Lung microvascular endothelial cell (primary cell): ENCODE measurements at regions not wholly inside any gene's neighbourhood (a gene's known extent, or its start where the extent isn't known, plus 50 kb on each side); places are given as distances from the start of the nearest gene placed in this dataset.
"Not testable (repeated sequence)": the region's sequence is repeated elsewhere in the genome, so short reads cannot be mapped to it uniquely, and the experiment has no call there.

Experiments
- DNase-seq, 2 donors: peaks; one replicate each; pipeline versions ENCODE4 v3.0.0 to v3.0.0-alpha.2; 2010; ENCODE audit warnings: low read depth in 2 of 2

GRCh38 chr7:136260591-136260990 lies 283.4 kb upstream of the MTPN start:
- not testable (repeated sequence) for DNase-seq

DNA sequence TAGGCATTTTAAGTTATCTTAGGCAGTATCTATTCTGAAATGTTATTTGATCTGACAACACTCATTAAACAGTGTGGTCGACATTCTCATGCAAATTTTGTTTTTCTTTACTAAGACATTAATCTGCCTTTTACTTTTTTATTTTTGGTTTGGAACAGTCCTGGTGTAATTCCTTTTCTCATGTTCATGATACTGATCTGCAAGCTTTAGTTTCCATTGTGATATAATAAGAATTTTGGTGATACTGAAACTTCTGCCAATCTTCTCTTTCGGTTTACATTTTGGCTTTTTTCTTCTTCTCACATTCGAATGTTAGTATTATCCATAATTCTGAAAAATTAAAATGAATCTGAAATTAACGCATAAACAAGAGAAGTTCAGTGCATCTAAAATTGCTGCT lies 281.9 kb upstream of the MTPN start:
- DNase-seq, result no peak

GRCh38 chr7:136256491-136256890 lies 279.3 kb upstream of the MTPN start:
- no peak for DNase-seq

GRCh38 chr7:136254148-136254547 lies 277.0 kb upstream of the MTPN start:
- no peak for DNase-seq

- no peak for DNase-seq
Measured at GRCh38 chr7:136251826-136252225, 274.7 kb upstream of the MTPN start.

DNA sequence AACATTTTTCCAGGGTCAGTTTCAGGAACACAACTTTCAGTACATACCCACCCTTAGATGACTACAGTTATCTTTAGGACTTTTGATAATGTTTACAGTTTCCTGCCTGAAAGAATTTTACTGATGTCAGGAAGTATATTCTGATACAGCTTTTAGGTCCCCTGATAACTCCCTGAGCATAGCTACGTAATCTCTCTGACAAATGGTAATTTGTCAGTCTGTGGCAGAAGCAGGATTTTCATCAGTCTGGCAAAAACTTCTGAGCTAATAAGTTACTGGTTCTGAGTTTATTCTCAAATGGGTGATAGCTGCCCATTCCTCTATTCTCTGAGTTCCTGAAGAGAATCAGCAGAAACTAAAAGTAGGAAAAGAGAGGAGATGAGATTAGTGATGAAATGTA lies 270.1 kb upstream of the MTPN start:
- no peak for DNase-seq

DNA sequence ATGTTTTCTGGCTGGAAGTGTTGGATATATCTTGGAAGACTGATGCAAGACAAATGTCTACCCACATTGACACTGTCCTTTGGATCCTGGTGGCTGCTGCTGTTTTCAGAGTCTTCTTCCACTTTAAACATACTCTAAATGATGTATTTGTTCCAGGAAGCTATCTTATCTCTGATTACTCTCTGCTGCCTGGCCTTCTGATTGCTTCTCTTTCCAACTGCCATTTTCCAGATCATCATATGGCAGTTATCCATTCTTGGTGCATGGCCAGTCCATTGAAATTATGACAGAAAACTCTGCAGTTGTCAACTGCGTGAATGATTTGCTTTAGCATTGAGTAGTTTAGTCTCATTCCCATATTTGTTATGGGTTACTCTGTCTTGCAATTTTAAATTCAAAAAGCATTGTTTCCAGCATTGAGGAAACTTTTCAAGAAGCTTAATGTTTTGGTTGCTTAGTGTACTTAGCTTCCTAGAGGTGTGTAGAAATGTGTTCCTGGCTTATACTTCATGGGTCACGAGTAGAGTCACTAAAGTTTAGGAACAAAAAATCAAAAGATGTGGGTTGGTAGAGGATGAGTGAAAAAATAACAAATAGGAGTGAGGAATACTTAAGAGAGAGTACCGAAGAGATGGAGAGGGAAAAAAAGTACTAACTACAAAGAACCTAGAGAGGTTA lies 268.3 kb upstream of the MTPN start:
- DNase-seq, result no peak

DNA sequence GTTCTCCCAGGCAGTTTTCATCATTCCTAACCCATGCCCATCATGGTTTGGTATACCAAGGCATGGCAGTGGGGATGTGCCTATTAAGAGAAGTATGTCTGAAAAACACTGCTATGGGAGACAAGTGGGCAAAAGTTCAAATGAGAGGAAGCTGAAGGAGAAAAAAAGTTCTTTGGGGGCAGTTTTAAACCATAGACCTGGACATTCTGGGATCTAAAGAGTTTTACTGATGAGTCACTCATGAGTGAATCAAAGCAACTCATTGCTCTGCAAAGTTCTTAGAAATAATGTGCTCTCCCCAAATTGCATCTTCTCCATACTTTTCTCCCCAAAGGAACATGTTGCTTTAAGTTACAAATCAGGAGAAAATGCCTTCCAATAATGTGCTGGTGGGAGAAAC lies 256.9 kb upstream of the MTPN start:
- no peak for DNase-seq

DNA sequence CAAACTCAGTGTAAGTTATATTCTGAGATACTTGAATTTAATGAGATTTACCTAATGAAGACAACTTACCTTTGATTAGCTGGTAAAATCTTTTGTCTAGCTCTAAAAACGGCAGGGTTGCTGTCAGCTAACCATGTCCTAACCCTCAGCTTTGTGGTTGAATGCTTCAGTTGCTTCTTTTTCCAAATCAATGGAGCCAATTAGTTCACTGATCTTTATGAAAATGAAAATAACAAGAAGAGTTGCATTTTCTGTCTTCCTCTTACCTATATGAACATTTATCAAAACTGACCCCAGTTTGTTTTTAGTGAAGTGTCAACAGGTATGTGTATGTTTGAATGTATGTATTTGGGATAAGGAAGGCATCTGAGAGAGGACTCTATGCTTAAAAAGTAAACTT lies 253.1 kb upstream of the MTPN start:
- no peak for DNase-seq

- no peak for DNase-seq
Measured at GRCh38 chr7:136229790-136230189, 252.6 kb upstream of the MTPN start.

DNA sequence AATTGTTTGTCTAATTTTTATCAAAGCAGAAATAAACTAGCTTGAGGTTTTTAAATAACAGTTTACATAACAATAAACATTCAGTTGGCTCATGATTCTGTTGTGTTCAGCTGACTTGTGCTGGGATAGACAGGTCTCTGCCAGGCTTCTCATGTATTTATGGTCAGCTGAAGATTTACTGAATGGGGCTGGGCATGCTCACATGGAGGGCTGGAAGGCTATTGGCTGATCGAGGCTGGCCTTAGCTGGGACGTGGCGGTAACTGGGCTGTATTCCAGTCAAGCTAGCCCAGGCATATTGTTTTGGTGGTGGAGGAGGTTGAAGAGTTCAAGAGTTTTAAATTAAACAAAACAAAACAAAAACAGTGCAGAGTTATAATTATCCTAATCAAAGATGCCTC lies 251.0 kb upstream of the MTPN start:
- no peak for DNase-seq

- no peak for DNase-seq
Measured at GRCh38 chr7:136214356-136214755, 237.2 kb upstream of the MTPN start.

DNA sequence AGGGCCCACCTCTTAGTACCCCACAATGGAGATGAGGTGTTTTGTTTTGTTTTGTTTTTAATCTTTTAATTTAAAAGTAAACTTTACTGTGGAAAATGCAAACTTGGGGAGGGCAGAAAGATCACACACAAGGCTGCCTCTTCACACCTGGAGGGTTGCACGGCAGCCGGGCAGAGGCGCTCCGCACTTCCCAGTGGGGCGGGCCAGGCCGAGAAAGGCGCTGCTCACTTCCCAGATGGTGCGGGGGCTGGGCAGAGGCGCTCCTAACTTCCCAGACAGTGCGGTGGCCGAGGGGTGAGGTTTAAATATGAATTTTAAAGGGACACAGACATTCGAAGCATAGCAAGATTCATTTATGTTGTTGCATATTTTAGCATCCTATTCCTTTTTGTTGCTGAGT lies 235.9 kb upstream of the MTPN start:
- no peak for DNase-seq

GRCh38 chr7:136210664-136211063 lies 233.5 kb upstream of the MTPN start:
- DNase-seq, result no peak

GRCh38 chr7:136210079-136210478 lies 232.9 kb upstream of the MTPN start:
- DNase-seq, result no peak

GRCh38 chr7:136205956-136206355 lies 228.8 kb upstream of the MTPN start:
- DNase-seq, result no peak

GRCh38 chr7:136198168-136198567 lies 221.0 kb upstream of the MTPN start:
- no peak for DNase-seq

- no peak for DNase-seq
Measured at GRCh38 chr7:136194878-136195277, 217.7 kb upstream of the MTPN start.

DNA sequence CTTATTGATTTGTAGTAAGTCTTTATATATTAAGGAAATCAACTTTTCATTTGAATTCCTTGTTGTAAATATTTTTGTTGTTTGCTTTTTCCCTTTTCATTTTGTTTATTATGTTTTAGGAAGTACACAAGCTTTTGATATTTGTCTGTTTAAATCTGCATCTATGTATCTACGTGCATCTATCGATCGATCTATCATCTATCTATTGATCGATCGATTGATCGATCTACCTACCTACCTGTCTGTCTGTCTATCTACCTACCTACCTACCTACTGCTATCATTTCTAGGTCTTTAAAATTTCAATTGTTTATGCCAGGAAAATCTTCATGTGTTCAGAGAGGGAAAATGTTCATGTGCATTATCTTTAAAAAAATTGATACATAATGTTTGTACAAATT lies 216.8 kb upstream of the MTPN start:
- DNase-seq, result no peak

DNA sequence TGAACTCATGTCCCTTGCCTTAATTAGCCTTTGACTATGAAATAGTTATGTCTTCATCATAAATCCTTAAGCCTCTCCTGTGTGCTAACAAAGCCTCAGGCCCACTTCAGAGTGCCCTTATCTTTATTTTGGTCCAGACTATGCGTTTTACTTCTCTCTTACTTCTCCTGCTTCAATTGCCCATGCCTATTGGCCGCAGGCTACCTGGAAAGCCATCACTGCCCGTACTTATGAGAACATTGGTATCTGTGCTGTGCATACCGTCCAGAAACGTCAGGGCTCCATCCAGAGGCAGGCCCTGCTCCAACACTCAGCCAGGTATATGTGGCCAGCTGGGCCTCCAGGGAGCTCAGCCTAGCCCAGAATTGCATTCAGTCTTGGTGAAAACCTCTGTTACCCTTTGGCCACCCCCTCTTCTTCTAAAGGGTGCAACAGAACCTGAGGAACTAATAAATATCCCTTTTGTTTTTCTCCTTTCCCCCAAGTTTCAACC lies 212.4 kb upstream of the MTPN start:
- no peak for DNase-seq

DNA sequence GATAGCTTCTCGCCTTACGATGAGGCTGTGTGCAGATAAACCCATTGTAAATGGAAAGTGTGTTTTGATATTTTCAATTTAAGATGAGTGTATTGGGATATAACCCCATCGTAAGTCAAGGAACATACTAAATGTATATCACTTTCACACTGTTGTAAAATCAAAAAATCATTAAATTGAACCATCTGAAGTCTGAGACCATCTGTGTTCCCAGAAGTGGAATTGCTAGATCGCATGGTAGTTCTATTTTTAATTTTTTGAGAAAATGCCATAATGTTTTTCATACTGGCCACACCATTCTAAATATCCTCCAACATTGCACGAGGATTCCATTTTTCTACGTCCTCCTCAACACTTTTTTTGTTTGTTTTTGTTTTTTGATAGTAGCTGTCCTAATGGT lies 209.1 kb upstream of the MTPN start:
- DNase-seq, result no peak

- no peak for DNase-seq
Measured at GRCh38 chr7:136184719-136185118, 207.6 kb upstream of the MTPN start.

- DNase-seq, result no peak
Measured at GRCh38 chr7:136183981-136184380, 206.8 kb upstream of the MTPN start.

GRCh38 chr7:136180984-136181383 lies 203.8 kb upstream of the MTPN start:
- DNase-seq, result no peak
